ENCODE measurements at regions not wholly inside any gene's neighbourhood (a gene's known extent, or its start where the extent isn't known, plus 50 kb on each side); places are given as distances from the start of the nearest gene placed in this dataset.

GRCh38 chr13:111525320-111526118 is 205.1 kb downstream of the TEX29 start:
- DNase-seq = no peak
- in situ Hi-C loops (cut with MboI; ENCODE audit: low pct_unique_long_range_greater_than_20kb, low sequenced_read_pairs) = no loop called here

GRCh38 chr13:111526922-111527321 is 206.5 kb downstream of the TEX29 start:
- DNase-seq = no peak
- in situ Hi-C loops (cut with MboI; ENCODE audit: low pct_unique_long_range_greater_than_20kb, low sequenced_read_pairs) = no loop called here

- no peak for DNase-seq
- in situ Hi-C loops (cut with MboI; ENCODE audit: low pct_unique_long_range_greater_than_20kb, low sequenced_read_pairs) = no loop called here
Observed at GRCh38 chr13:111527614-111528229, 207.3 kb downstream of the TEX29 start.

GRCh38 chr13:111528513-111528912 is 208.1 kb downstream of the TEX29 start:
- in situ Hi-C loops (cut with MboI; ENCODE audit: low pct_unique_long_range_greater_than_20kb, low sequenced_read_pairs) = no loop called here
- DNase-seq = no peak

GRCh38 chr13:111530137-111530870 is 209.9 kb downstream of the TEX29 start:
- in situ Hi-C loops (cut with MboI; ENCODE audit: low pct_unique_long_range_greater_than_20kb, low sequenced_read_pairs) = no loop called here
- DNase-seq = no peak

GRCh38 chr13:111531505-111531904 is 211.1 kb downstream of the TEX29 start:
- in situ Hi-C loops (cut with MboI; ENCODE audit: low pct_unique_long_range_greater_than_20kb, low sequenced_read_pairs) = no loop called here
- no peak for DNase-seq

- in situ Hi-C loops (cut with MboI; ENCODE audit: low pct_unique_long_range_greater_than_20kb, low sequenced_read_pairs) = no loop called here
Observed at GRCh38 chr13:111532111-111532510, 211.7 kb downstream of the TEX29 start.

GRCh38 chr13:111533900-111534683 is 213.7 kb downstream of the TEX29 start:
- no peak for DNase-seq
- in situ Hi-C loops (cut with MboI; ENCODE audit: low pct_unique_long_range_greater_than_20kb, low sequenced_read_pairs) = no loop called here

More at GRCh38 chr13:111532111-111532510, 211.7 kb downstream of the TEX29 start:
- DNase-seq = no peak

GRCh38 chr13:111534751-111535522 is 214.5 kb downstream of the TEX29 start:
- in situ Hi-C loops (cut with MboI; ENCODE audit: low pct_unique_long_range_greater_than_20kb, low sequenced_read_pairs) = no loop called here
- DNase-seq = no peak

- in situ Hi-C loops (cut with MboI; ENCODE audit: low pct_unique_long_range_greater_than_20kb, low sequenced_read_pairs) = no loop called here
- DNase-seq = no peak
Observed at GRCh38 chr13:111535523-111535811, 215.0 kb downstream of the TEX29 start.

GRCh38 chr13:111536075-111536642 is 215.7 kb downstream of the TEX29 start:
- in situ Hi-C loops (cut with MboI; ENCODE audit: low pct_unique_long_range_greater_than_20kb, low sequenced_read_pairs) = no loop called here
- no peak for DNase-seq

- no peak for DNase-seq
- in situ Hi-C loops (cut with MboI; ENCODE audit: low pct_unique_long_range_greater_than_20kb, low sequenced_read_pairs) = no loop called here
Observed at GRCh38 chr13:111537115-111537728, 216.8 kb downstream of the TEX29 start.

GRCh38 chr13:111537843-111538499 is 217.5 kb downstream of the TEX29 start:
- no peak for DNase-seq
- in situ Hi-C loops (cut with MboI; ENCODE audit: low pct_unique_long_range_greater_than_20kb, low sequenced_read_pairs) = no loop called here

GRCh38 chr13:111539252-111539651 is 218.8 kb downstream of the TEX29 start:
- DNase-seq = no peak
- in situ Hi-C loops (cut with MboI; ENCODE audit: low pct_unique_long_range_greater_than_20kb, low sequenced_read_pairs) = no loop called here

GRCh38 chr13:111539791-111540446 is 219.5 kb downstream of the TEX29 start:
- in situ Hi-C loops (cut with MboI; ENCODE audit: low pct_unique_long_range_greater_than_20kb, low sequenced_read_pairs) = no loop called here
- no peak for DNase-seq

GRCh38 chr13:111540486-111540885 is 220.0 kb downstream of the TEX29 start:
- in situ Hi-C loops (cut with MboI; ENCODE audit: low pct_unique_long_range_greater_than_20kb, low sequenced_read_pairs) = no loop called here
- DNase-seq = no peak

GRCh38 chr13:111541345-111541744 is 220.9 kb downstream of the TEX29 start:
- no peak for DNase-seq
- in situ Hi-C loops (cut with MboI; ENCODE audit: low pct_unique_long_range_greater_than_20kb, low sequenced_read_pairs) = no loop called here
